Panc1 (cell line): ENCODE measurements at regions not wholly inside any gene's neighbourhood (a gene's known extent, or its start where the extent isn't known, plus 50 kb on each side); places are given as distances from the start of the nearest gene placed in this dataset.
"Not testable (repeated sequence)": the region's sequence is repeated elsewhere in the genome, so short reads cannot be mapped to it uniquely, and the experiment has no call there.

Source experiments
- ATAC-seq: fragments of 200-7000 bp; cut with Tn5 transposase; 2 replicates; pipeline ENCODE4 v1.9.1; 2020; ENCODE audit warnings: mild to moderate bottlenecking, moderate library complexity
- BruUV-seq: library from RNA; stranded (reverse); fragments of 400-500 nt; replicated peaks from 2 replicates; lab custom pipeline; 2021; lab: Mats Ljungman, UMichigan
- CTCF ChIA-PET: fragments of 300-600 bp; sonication (Branson Sonifier 250); formaldehyde crosslinking; loops from one replicate; lab custom pipeline; 2022; ENCODE audit warnings: antibody characterized with exemption; lab: Charles Lee
- POLR2A ChIA-PET: fragments of 300-600 bp; sonication (Branson Sonifier 250); formaldehyde crosslinking; loops from one replicate; lab custom pipeline; 2022; ENCODE audit warnings: antibody characterized with exemption; lab: Charles Lee
- DNase-seq: peaks from one replicate; pipeline ENCODE4 v3.0.0-alpha.2; 2010; ENCODE audit warnings: low read depth, low spot score
- H3K27ac ChIP-seq: 2 replicates; pipeline ENCODE4 v1.5.1; 2011; ENCODE audit warnings: mild to moderate bottlenecking, low read length, inconsistent platforms
- H3K27me3 ChIP-seq: fragments of 200-500 bp; sonication (Bioruptor generic); 2 replicates; pipeline ENCODE4 v1.6.0; 2014; ENCODE audit warnings: low read length, inconsistent platforms; ENCODE audit not compliant: control insufficient read depth, insufficient read depth
- H3K36me3 ChIP-seq: fragments of 200-500 bp; sonication (Bioruptor generic); 2 replicates; pipeline ENCODE4 v1.5.1; 2014; ENCODE audit warnings: inconsistent platforms, mild to moderate bottlenecking, low read length, moderate library complexity; ENCODE audit not compliant: control insufficient read depth, insufficient read depth
- H3K4me1 ChIP-seq: 2 replicates; pipeline ENCODE4 v1.5.1; 2011; ENCODE audit warnings: inconsistent platforms, mild to moderate bottlenecking, low read length, moderate library complexity; ENCODE audit not compliant: control insufficient read depth, insufficient read depth
- H3K4me3 ChIP-seq, 2 experiments: 2 replicates each; pipeline ENCODE4 v1.5.1; 2011 to 2012; ENCODE audit warnings: low read depth in 2 of 2, low read length in 2 of 2, mild to moderate bottlenecking in 2 of 2, inconsistent platforms in 1 of 2, moderate library complexity in 1 of 2
- H3K9me3 ChIP-seq: fragments of 200-500 bp; sonication (Bioruptor generic); 2 replicates; pipeline ENCODE4 v1.5.1; 2014; ENCODE audit warnings: low read depth, mild to moderate bottlenecking, inconsistent platforms, low read length, moderate library complexity; ENCODE audit not compliant: control insufficient read depth, insufficient read depth
- CTCF ChIP-seq: fragments of 450-650 bp; IDR thresholded peaks from 2 replicates; pipeline ENCODE4 v1.5.1; 2017; ENCODE audit warnings: mild to moderate bottlenecking
- POLR2AphosphoS5 ChIP-seq: IDR thresholded peaks from 2 replicates; pipeline ENCODE4 v1.6.1; 2012; ENCODE audit warnings: mild to moderate bottlenecking, low read depth, low read length, moderate library complexity
- REST ChIP-seq, 2 experiments: IDR thresholded peaks; 2 replicates each; pipeline ENCODE4 v1.6.1; 2011 to 2012; ENCODE audit warnings: low read depth in 2 of 2, control low read depth in 1 of 2, low read length in 1 of 2, mild to moderate bottlenecking in 1 of 2, moderate library complexity in 1 of 2; ENCODE audit not compliant: insufficient read depth in 1 of 2
- SIN3A ChIP-seq: IDR thresholded peaks from 2 replicates; pipeline ENCODE4 v1.6.1; 2012; ENCODE audit warnings: low read depth, mild to moderate bottlenecking, low read length, moderate library complexity, borderline replicate concordance; ENCODE audit not compliant: insufficient read depth
- TCF7L2 ChIP-seq: IDR thresholded peaks from 2 replicates; pipeline ENCODE4 v1.6.1; 2011; ENCODE audit warnings: mild to moderate bottlenecking, low read depth, low read length, inconsistent platforms
- in situ Hi-C: cut with HindIII; loops from 2 replicates; pipeline ENCODE4 v1.10.0; 2016; ENCODE audit warnings: low sequenced_read_pairs, low pct_unique_long_range_greater_than_20kb
- intact Hi-C: fragments of 100-400 bp; cut with micrococcal nuclease; formaldehyde crosslinking; loops from one replicate; pipeline ENCODE4 v1.10.0; 2022; ENCODE audit not compliant: unreplicated experiment

- intact Hi-C loops (no loop called here), in situ Hi-C loops (no loop called here)
- no peak for ATAC-seq
- H3K36me3 ChIP-seq = no peaks in the 10 kb centered on the region
- CTCF ChIA-PET = no interaction called here
- BruUV-seq = no TSS peak
- H3K9me3 ChIP-seq = no peaks in the 10 kb centered on the region
- H3K4me1 ChIP-seq = no peaks in the 10 kb centered on the region
- no peak overlapping the region for H3K27ac ChIP-seq
- H3K27me3 ChIP-seq = no peaks in the 10 kb centered on the region
- POLR2A ChIA-PET = no interaction called here
- TF ChIP-seq CTCF (no peak), SIN3A (no peak), POLR2AphosphoS5 (no peak), REST (IDR thresholded peaks at IDR 0.05; ENCODE audit: insufficient read depth in 1 of 2, low read depth in 2 of 2, low read length in 1 of 2) (no peak), TCF7L2 (no peak)
- no peak for DNase-seq
- H3K4me3 ChIP-seq = no peak overlapping the region
Observed at GRCh38 chr3:18177271-18177670, 247.9 kb downstream of the SATB1 start.

- CTCF ChIA-PET = not testable (repeated sequence)
Observed at GRCh38 chr3:18173891-18174290, 251.2 kb downstream of the SATB1 start.

GRCh38 chr3:18159681-18160080 lies 265.5 kb downstream of the SATB1 start:
- no TSS peak for BruUV-seq

More at GRCh38 chr3:18173891-18174290, 251.2 kb downstream of the SATB1 start:
- DNase-seq, POLR2A ChIA-PET, H3K27ac ChIP-seq, intact Hi-C loops, H3K9me3 ChIP-seq, H3K36me3 ChIP-seq, in situ Hi-C loops, H3K27me3 ChIP-seq, BruUV-seq, ATAC-seq, H3K4me1 ChIP-seq, H3K4me3 ChIP-seq: not testable (repeated sequence)

More at GRCh38 chr3:18159681-18160080, 265.5 kb downstream of the SATB1 start:
- TF ChIP-seq REST (IDR thresholded peaks at IDR 0.05; ENCODE audit: insufficient read depth in 1 of 2, low read depth in 2 of 2, low read length in 1 of 2) = no peak
- TF ChIP-seq POLR2AphosphoS5 = no peak
- TF ChIP-seq CTCF = no peak
- no peak for TF ChIP-seq SIN3A
- intact Hi-C loops (no loop called here), in situ Hi-C loops (no loop called here)
- ChIA-PET CTCF (no interaction called here), POLR2A (no interaction called here)
- Histone ChIP-seq H3K27ac (no peak overlapping the region), H3K27me3 (no peaks in the 10 kb centered on the region), H3K9me3 (no peaks in the 10 kb centered on the region), H3K4me3 (no peak overlapping the region), H3K36me3 (no peaks in the 10 kb centered on the region), H3K4me1 (no peaks in the 10 kb centered on the region)
- DNase-seq (no peak), ATAC-seq (no peak)
